ENCODE measurements at regions not wholly inside any gene's neighbourhood (a gene's known extent, or its start where the extent isn't known, plus 50 kb on each side); places are given as distances from the start of the nearest gene placed in this dataset.

DNA sequence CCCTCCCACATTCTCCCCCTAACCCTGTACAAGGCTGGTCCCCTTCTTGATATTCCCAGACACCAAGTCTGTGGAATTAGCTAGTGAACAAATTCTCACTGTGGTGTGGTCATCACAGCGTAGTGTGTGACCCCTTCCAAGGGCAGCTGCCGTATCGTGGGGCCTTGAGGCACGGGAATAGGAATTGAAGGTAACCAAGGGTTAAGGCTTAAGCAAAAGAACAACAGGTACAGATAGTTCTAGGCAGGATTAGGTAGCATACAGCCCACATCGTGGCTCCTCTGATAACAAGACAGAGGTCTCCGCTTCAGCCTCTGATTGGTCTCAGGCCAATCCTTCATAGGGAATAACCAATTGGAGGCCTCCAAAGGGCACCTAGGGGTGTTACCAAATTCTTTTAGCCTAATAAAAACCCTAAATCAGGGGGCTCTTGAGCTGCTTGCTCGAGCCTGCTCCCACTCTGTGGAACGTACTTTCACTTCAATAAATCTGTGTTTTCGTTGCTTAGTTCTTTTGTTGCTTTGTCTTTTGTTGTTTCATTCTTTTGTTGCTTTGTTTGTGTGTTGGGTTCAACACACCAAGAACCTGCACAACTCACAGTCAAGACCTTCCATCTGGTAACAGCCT lies 64.7 kb downstream of the GPR6 start:
- no peak for DNase-seq (ENCODE audit: low read depth)
- Histone ChIP-seq H3K36me3 (ENCODE audit: control insufficient read depth, insufficient read depth, low read length) (no peaks in the 10 kb centered on the region), H3K27me3 (ENCODE audit: control insufficient read depth, insufficient read depth, low read length) (no peaks in the 10 kb centered on the region), H3K4me3 (ENCODE audit: low read depth, low read length) (no peak overlapping the region)
- TF ChIP-seq, protein P1, sequence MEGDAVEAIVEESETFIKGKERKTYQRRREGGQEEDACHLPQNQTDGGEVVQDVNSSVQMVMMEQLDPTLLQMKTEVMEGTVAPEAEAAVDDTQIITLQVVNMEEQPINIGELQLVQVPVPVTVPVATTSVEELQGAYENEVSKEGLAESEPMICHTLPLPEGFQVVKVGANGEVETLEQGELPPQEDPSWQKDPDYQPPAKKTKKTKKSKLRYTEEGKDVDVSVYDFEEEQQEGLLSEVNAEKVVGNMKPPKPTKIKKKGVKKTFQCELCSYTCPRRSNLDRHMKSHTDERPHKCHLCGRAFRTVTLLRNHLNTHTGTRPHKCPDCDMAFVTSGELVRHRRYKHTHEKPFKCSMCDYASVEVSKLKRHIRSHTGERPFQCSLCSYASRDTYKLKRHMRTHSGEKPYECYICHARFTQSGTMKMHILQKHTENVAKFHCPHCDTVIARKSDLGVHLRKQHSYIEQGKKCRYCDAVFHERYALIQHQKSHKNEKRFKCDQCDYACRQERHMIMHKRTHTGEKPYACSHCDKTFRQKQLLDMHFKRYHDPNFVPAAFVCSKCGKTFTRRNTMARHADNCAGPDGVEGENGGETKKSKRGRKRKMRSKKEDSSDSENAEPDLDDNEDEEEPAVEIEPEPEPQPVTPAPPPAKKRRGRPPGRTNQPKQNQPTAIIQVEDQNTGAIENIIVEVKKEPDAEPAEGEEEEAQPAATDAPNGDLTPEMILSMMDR (IDR thresholded peaks at IDR 0.05; ENCODE audit: insufficient read depth, low read length, poor library complexity, severe bottlenecking), result no peak

- DNase-seq (ENCODE audit: low read depth), result no peak
- TF ChIP-seq, protein P1 (IDR thresholded peaks at IDR 0.05; ENCODE audit: insufficient read depth, low read length, poor library complexity, severe bottlenecking), result no peak
- no peak overlapping the region for H3K4me3 ChIP-seq (ENCODE audit: low read depth, low read length)
- H3K36me3 ChIP-seq (ENCODE audit: control insufficient read depth, insufficient read depth, low read length), result no peaks in the 10 kb centered on the region
- H3K27me3 ChIP-seq (ENCODE audit: control insufficient read depth, insufficient read depth, low read length), result no peaks in the 10 kb centered on the region
These were observed 65.4 kb downstream of the GPR6 start for GRCh38 chr6:110043366-110043994.

DNA sequence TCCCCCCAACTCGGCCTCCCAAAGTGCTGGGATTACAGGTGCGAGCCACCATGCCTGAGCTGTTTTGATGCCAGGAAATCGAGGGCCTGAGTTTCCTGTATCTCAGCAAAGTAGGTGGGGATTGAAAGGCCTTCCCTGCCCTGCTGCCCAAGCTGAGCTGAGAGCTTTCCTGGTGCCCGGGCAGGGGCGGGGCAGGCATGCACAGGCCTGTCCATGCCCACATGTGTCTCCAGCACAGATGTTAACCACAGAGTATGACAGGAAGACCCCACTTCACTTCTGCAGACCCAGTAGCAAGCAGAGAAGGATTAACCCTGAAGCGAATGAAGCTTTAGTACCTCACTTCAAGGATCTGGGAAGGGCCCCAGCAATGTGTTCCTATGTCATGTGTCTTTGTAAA lies 66.0 kb downstream of the GPR6 start:
- Histone ChIP-seq H3K4me3 (ENCODE audit: low read depth, low read length) (no peak overlapping the region), H3K27me3 (ENCODE audit: control insufficient read depth, insufficient read depth, low read length) (no peaks in the 10 kb centered on the region), H3K36me3 (ENCODE audit: control insufficient read depth, insufficient read depth, low read length) (no peaks in the 10 kb centered on the region)
- TF ChIP-seq, protein P1 (IDR thresholded peaks at IDR 0.05; ENCODE audit: insufficient read depth, low read length, poor library complexity, severe bottlenecking), result no peak
- no peak for DNase-seq (ENCODE audit: low read depth)

GRCh38 chr6:110044622-110045021 lies 66.5 kb downstream of the GPR6 start:
- no peaks in the 10 kb centered on the region for H3K36me3 ChIP-seq (ENCODE audit: control insufficient read depth, insufficient read depth, low read length)
- no peaks in the 10 kb centered on the region for H3K27me3 ChIP-seq (ENCODE audit: control insufficient read depth, insufficient read depth, low read length)
- TF ChIP-seq, protein P1 (IDR thresholded peaks at IDR 0.05; ENCODE audit: insufficient read depth, low read length, poor library complexity, severe bottlenecking), result no peak
- no peak overlapping the region for H3K4me3 ChIP-seq (ENCODE audit: low read depth, low read length)
- no peak for DNase-seq (ENCODE audit: low read depth)

DNA sequence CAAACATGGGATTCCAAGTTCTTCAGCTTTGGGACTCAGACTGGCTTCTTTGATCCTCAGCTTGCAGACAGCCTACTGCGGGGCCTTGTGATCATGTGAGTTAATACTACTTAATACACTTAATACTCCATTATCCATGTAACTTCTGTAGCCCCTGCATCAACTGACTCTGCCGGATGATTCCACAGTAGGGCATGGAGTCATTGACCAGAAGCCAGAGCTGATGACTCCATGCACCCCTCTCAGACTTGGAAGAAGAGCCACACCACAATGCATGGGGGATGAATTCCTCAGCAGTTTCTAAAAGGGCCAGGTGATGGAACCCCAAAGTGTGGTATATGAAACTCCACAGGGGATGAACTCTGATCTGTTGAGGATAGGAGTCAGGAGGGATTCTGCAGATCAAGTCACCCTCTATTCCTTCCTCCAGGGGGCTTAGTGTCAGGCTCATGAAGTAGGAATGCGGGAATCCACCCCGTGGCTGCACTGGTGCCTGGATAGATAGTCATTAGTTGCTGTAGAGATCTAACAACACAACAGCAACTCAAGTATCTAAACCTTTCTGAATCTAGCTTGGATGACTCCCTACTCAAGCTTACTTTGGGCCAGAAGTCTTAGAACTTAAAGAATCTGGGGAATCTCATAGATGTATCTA lies 70.2 kb downstream of the GPR6 start:
- DNase-seq (ENCODE audit: low read depth), result no peak
- H3K36me3 ChIP-seq (ENCODE audit: control insufficient read depth, insufficient read depth, low read length), result no peaks in the 10 kb centered on the region
- TF ChIP-seq, protein P1 (IDR thresholded peaks at IDR 0.05; ENCODE audit: insufficient read depth, low read length, poor library complexity, severe bottlenecking), result no peak
- peaks cover 3% of the 10 kb centered on the region for H3K27me3 ChIP-seq (ENCODE audit: control insufficient read depth, insufficient read depth, low read length)
- no peak overlapping the region for H3K4me3 ChIP-seq (ENCODE audit: low read depth, low read length)

Measured in kidney epithelial cell (primary cell).